IMR-90 (cell line): ENCODE measurements at regions not wholly inside any gene's neighbourhood (a gene's known extent, or its start where the extent isn't known, plus 50 kb on each side); places are given as distances from the start of the nearest gene placed in this dataset.
A peak's percentile ranks its signal among the peaks of the same experiment; 100 is the strongest.

Source experiments
- ATAC-seq: fragments of 200-7000 bp; cut with Tn5 transposase; 2 replicates; pipeline ENCODE4 v1.9.1; 2020; ENCODE audit warnings: low read depth, mild to moderate bottlenecking, moderate library complexity
- BruUV-seq: library from RNA; stranded (reverse); fragments of 400-500 nt; replicated peaks from 2 replicates; lab custom pipeline; 2021; lab: Mats Ljungman, UMichigan
- CTCF ChIA-PET: fragments of 300-600 bp; formaldehyde crosslinking; extraction: SDS; loops from one replicate; lab custom pipeline; 2021; ENCODE audit warnings: antibody characterized with exemption; lab: Yijun Ruan, JAX
- POLR2A ChIA-PET: fragments of 300-600 bp; sonication (Branson Sonifier 250); formaldehyde crosslinking; loops from one replicate; lab custom pipeline; 2022; ENCODE audit warnings: antibody characterized with exemption; ENCODE audit not compliant: unreplicated experiment; lab: Charles Lee
- DNase-seq: peaks from one replicate; pipeline ENCODE4 v3.0.0; 2013
- H2AFZ ChIP-seq: replicated peaks from 2 replicates; pipeline ENCODE3; 2013; ENCODE audit warnings: low read length, mild to moderate bottlenecking; ENCODE audit not compliant: poor library complexity
- H2AK5ac ChIP-seq: 2 replicates; pipeline ENCODE4 v1.6.1; 2013; ENCODE audit warnings: low read depth, low read length, inconsistent platforms
- H2AK9ac ChIP-seq: replicated peaks from 2 replicates; pipeline ENCODE3; 2013; ENCODE audit warnings: mild to moderate bottlenecking, low read depth, low read length, moderate library complexity; ENCODE audit not compliant: poor library complexity
- H2BK120ac ChIP-seq: 2 replicates; pipeline ENCODE4 v1.6.1; 2013; ENCODE audit warnings: low read depth, low read length, inconsistent platforms
- H2BK15ac ChIP-seq: 3 replicates; pipeline ENCODE4 v1.6.1; 2013; ENCODE audit warnings: low read depth, low read length, inconsistent platforms
- H2BK20ac ChIP-seq: 2 replicates; pipeline ENCODE4 v1.6.1; 2013; ENCODE audit warnings: low read depth, mild to moderate bottlenecking, inconsistent platforms, low read length, moderate library complexity
- H2BK5ac ChIP-seq: 2 replicates; pipeline ENCODE4 v1.6.1; 2013; ENCODE audit warnings: mild to moderate bottlenecking, low read depth, low read length, inconsistent platforms; ENCODE audit not compliant: poor library complexity, severe bottlenecking
- H3K14ac ChIP-seq: replicated peaks from 2 replicates; pipeline ENCODE4 v1.6.1; 2013; ENCODE audit warnings: low read depth, low read length, inconsistent platforms
- H3K18ac ChIP-seq: 2 replicates; pipeline ENCODE4 v1.6.1; 2013; ENCODE audit warnings: low read depth, low read length, control low read depth
- H3K23ac ChIP-seq: 2 replicates; pipeline ENCODE4 v1.6.1; 2013; ENCODE audit warnings: low read depth, low read length, inconsistent platforms
- H3K27ac ChIP-seq: 2 replicates; pipeline ENCODE4 v1.5.1; 2013; ENCODE audit warnings: mild to moderate bottlenecking, control low read depth, low read length; ENCODE audit not compliant: insufficient read depth
- H3K27me3 ChIP-seq: 2 replicates; pipeline ENCODE4 v1.6.1; 2013; ENCODE audit warnings: low read length; ENCODE audit not compliant: control insufficient read depth, insufficient read depth
- H3K36me3 ChIP-seq: 2 replicates; pipeline ENCODE4 v1.6.1; 2013; ENCODE audit warnings: low read length, mixed read lengths; ENCODE audit not compliant: control insufficient read depth, insufficient read depth
- H3K4ac ChIP-seq: 2 replicates; pipeline ENCODE4 v1.6.1; 2013; ENCODE audit warnings: low read depth, low read length, inconsistent platforms
- H3K4me1 ChIP-seq: 2 replicates; pipeline ENCODE4 v1.6.1; 2013; ENCODE audit warnings: low read length, mixed read lengths; ENCODE audit not compliant: control insufficient read depth, insufficient read depth
- H3K4me2 ChIP-seq: 2 replicates; pipeline ENCODE4 v1.6.1; 2013; ENCODE audit warnings: low read depth, mild to moderate bottlenecking, control low read depth, low read length, moderate library complexity
- H3K4me3 ChIP-seq: 2 replicates; pipeline ENCODE4 v1.5.1; 2013; ENCODE audit warnings: low read depth, mild to moderate bottlenecking, control low read depth, low read length, moderate library complexity; ENCODE audit not compliant: insufficient read depth
- H3K56ac ChIP-seq: 2 replicates; pipeline ENCODE4 v1.6.1; 2013; ENCODE audit warnings: low read length, inconsistent platforms; ENCODE audit not compliant: insufficient read depth; ENCODE audit errors: extremely low read depth
- H3K79me1 ChIP-seq, 2 experiments: 2 replicates each; pipeline ENCODE4 v1.6.1; 2013; ENCODE audit warnings: low read length in 2 of 2, inconsistent platforms in 1 of 2, low read depth in 1 of 2
- H3K9ac ChIP-seq: 2 replicates; pipeline ENCODE4 v1.6.1; 2013; ENCODE audit warnings: low read depth, low read length, control low read depth
- H3K9me1 ChIP-seq: 2 replicates; pipeline ENCODE4 v1.6.1; 2013; ENCODE audit warnings: low read length, inconsistent platforms; ENCODE audit not compliant: insufficient read depth
- H3K9me3 ChIP-seq: 2 replicates; pipeline ENCODE4 v1.6.1; 2013; ENCODE audit warnings: low read length; ENCODE audit not compliant: control insufficient read depth, insufficient read depth
- H4K20me1 ChIP-seq: 2 replicates; pipeline ENCODE4 v1.6.1; 2013; ENCODE audit warnings: low read length, inconsistent platforms; ENCODE audit not compliant: insufficient read depth
- H4K5ac ChIP-seq: 2 replicates; pipeline ENCODE4 v1.6.1; 2013; ENCODE audit warnings: mild to moderate bottlenecking, low read depth, low read length, control low read depth
- H4K8ac ChIP-seq, 2 experiments: 2 replicates each; pipeline ENCODE4 v1.6.1; 2013; ENCODE audit warnings: low read depth in 2 of 2, low read length in 2 of 2, control low read depth in 1 of 2, inconsistent platforms in 1 of 2
- H4K91ac ChIP-seq: 2 replicates; pipeline ENCODE4 v1.6.1; 2013; ENCODE audit warnings: low read depth, low read length, inconsistent platforms; ENCODE audit not compliant: insufficient read depth
- BHLHE40 ChIP-seq: fragments of 150-350 bp; IDR thresholded peaks from 2 replicates; pipeline ENCODE4 v1.6.1; 2016; ENCODE audit warnings: mild to moderate bottlenecking, low read depth, low read length
- CEBPB ChIP-seq: IDR thresholded peaks from 2 replicates; pipeline ENCODE4 v1.6.1; 2012; ENCODE audit warnings: low read depth, low read length, improper control_type of control experiment
- NFE2L2 ChIP-seq: fragments of 150-350 bp; IDR thresholded peaks from 2 replicates; pipeline ENCODE4 v1.6.1; 2016; ENCODE audit warnings: low read depth, mild to moderate bottlenecking, low read length
- RFX5 ChIP-seq: IDR thresholded peaks from 2 replicates; pipeline ENCODE4 v1.8.0; 2012; ENCODE audit warnings: low read depth, mild to moderate bottlenecking, low read length, moderate library complexity
- SMC3 ChIP-seq: fragments of 150-350 bp; IDR thresholded peaks from 2 replicates; pipeline ENCODE4 v1.6.1; 2016; ENCODE audit warnings: low read depth, mild to moderate bottlenecking, antibody characterized with exemption, low read length, moderate library complexity
- WGBS, 2 experiments: methylation state at CpG; one replicate each; pipeline versions ENCODE4 v1.1.5 to v1.1.7; 2013; ENCODE audit warnings: missing lambda C conversion rate in 2 of 2; ENCODE audit not compliant: insufficient read length in 1 of 2; ENCODE audit errors: extremely low coverage in 2 of 2; 5-methylcytosine and 5-hydroxymethylcytosine counted together
- dilution Hi-C: fragments of 300-500 bp; cut with HindIII; formaldehyde crosslinking; loops from one replicate; pipeline ENCODE4 v1.14.3; 2018; ENCODE audit warnings: low sequenced_read_pairs; ENCODE audit not compliant: unreplicated experiment
- in situ Hi-C: fragments of 300-500 bp; cut with MboI; formaldehyde crosslinking; loops from 3 replicates; pipeline ENCODE4 v1.14.3; 2019; ENCODE audit warnings: low sequenced_read_pairs, inconsistent platforms, mixed read lengths
- intact Hi-C: fragments of 100-400 bp; cut with micrococcal nuclease; formaldehyde crosslinking; loops from 2 replicates; pipeline ENCODE4 v1.10.0; 2022
- TF ChIP-seq, protein P1 (sequence below): fragments of 150-350 bp; IDR thresholded peaks from 2 replicates; pipeline ENCODE4 v1.6.1; 2016; ENCODE audit warnings: low read depth, mild to moderate bottlenecking, low read length, moderate library complexity, borderline replicate concordance

DNA sequence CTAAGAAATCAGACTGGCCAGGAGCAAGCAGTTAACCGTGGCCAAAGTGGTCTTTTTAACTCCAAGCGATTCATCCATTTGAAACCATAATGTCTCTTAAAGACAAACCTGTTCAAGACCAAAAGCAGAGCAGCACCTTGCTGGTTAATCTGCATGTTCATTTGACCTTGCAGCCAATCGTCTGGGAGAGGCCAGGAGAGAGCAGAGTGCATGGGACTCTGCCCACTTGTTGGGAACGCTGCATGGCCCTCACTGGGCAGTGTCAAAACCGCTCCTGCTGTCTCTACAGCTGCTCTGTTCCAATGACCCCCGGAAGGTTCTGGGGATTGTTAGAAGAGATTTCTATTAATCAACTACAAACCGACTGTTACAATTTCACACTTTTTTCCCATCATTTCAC lies 79.6 kb downstream of the OLIG3 start:
- no peak overlapping the region for H2BK15ac ChIP-seq
- H2BK120ac ChIP-seq = no peak overlapping the region
- no CpG with 5 or more reads among the region's 7 CpGs for WGBS, 2 experiments
- no peak overlapping the region for H4K5ac ChIP-seq
- H3K4ac ChIP-seq = no peak overlapping the region
- ChIA-PET CTCF (interaction anchor here (0.6 to 1.2 kb wide), 4 partner anchors 15 to 869 kb away, joined by 3 to 5 read pairs (median 3); no protein-coding TSS in a partner anchor), POLR2A (no interaction called here)
- no peak overlapping the region for H2BK5ac ChIP-seq
- H4K20me1 ChIP-seq = no peaks in the 10 kb centered on the region
- no peaks in the 10 kb centered on the region for H3K9me1 ChIP-seq
- H4K91ac ChIP-seq = no peak overlapping the region
- TF ChIP-seq RFX5 (no peak), BHLHE40 (no peak), SMC3 (no peak), CEBPB (no peak), NFE2L2 (no peak)
- TF ChIP-seq, protein P1, sequence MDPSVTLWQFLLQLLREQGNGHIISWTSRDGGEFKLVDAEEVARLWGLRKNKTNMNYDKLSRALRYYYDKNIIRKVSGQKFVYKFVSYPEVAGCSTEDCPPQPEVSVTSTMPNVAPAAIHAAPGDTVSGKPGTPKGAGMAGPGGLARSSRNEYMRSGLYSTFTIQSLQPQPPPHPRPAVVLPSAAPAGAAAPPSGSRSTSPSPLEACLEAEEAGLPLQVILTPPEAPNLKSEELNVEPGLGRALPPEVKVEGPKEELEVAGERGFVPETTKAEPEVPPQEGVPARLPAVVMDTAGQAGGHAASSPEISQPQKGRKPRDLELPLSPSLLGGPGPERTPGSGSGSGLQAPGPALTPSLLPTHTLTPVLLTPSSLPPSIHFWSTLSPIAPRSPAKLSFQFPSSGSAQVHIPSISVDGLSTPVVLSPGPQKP = no peak
- H3K18ac ChIP-seq = no peak overlapping the region
- no peaks in the 10 kb centered on the region for H3K79me1 ChIP-seq
- H2AK9ac ChIP-seq = peak overlapping the region; percentile 39
- DNase-seq (no peak), ATAC-seq (no peak)
- H3K23ac ChIP-seq = no peak overlapping the region
- no peak overlapping the region for H2BK20ac ChIP-seq
- no peaks in the 10 kb centered on the region for H3K36me3 ChIP-seq
- H3K4me3 ChIP-seq = no peak overlapping the region
- H2AK5ac ChIP-seq = no peak overlapping the region
- H3K27me3 ChIP-seq = peaks cover 17% of the 10 kb centered on the region
- no peaks in the 10 kb centered on the region for H3K4me1 ChIP-seq
- in situ Hi-C loops (no loop called here), dilution Hi-C loops (no loop called here), intact Hi-C loops (loop anchor here (10.0 kb wide), 1 partner anchor 280 kb away; no protein-coding TSS in a partner anchor)
- no peak overlapping the region for H4K8ac ChIP-seq
- H3K27ac ChIP-seq = no peak overlapping the region
- H3K4me2 ChIP-seq = no peak overlapping the region
- no peaks in the 10 kb centered on the region for H3K9me3 ChIP-seq
- no peak overlapping the region for H3K9ac ChIP-seq
- no peak overlapping the region for H2AFZ ChIP-seq
- no TSS peak for BruUV-seq
- H3K56ac ChIP-seq = no peak overlapping the region
- H3K14ac ChIP-seq = no peak overlapping the region
